ENCODE measurements at regions not wholly inside any gene's neighbourhood (a gene's known extent, or its start where the extent isn't known, plus 50 kb on each side); places are given as distances from the start of the nearest gene placed in this dataset.

DNA sequence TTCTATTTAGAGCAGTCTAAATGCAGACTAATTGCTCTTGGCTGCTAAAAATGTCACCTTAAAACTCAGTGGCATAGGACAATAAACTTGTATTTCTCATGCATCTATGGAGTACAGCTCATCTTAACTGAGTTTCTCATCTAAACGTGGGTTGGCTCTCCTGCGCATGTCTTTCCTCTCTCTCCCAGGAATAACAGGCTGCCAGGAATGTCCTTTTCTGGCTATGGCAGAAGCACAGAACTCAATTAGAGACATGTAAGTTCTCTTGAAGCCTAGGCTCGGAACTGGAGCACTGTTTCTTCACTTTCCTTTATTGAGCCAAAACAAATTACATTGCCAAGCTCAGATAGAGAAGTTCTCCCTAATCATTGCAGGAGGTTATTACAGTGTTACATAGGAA, 722.3 kb upstream of the FLRT2 start:
- no peak overlapping the region for H3K4me3 ChIP-seq
- no peak for DNase-seq (ENCODE audit: low spot score)
- TF ChIP-seq EZH2phosphoT487 (IDR thresholded peaks at IDR 0.05; ENCODE audit: low read depth, severe bottlenecking, unreplicated experiment): no peak
- WGBS (ENCODE audit: low lambda C conversion rate, missing lambda C conversion rate): 87% methylated on average over 3 of the region's 3 CpGs
- H3K4me1 ChIP-seq (ENCODE audit: insufficient read depth): no peaks in the 10 kb centered on the region
- no peaks in the 10 kb centered on the region for H3K9me3 ChIP-seq (ENCODE audit: low read depth)
- H3K27ac ChIP-seq: no peak overlapping the region
- no peak overlapping the region for H2AFZ ChIP-seq
- H3K4me2 ChIP-seq: no peak overlapping the region
- H4K20me1 ChIP-seq (ENCODE audit: insufficient read depth, poor library complexity, severe bottlenecking): no peaks in the 10 kb centered on the region
- H3K36me3 ChIP-seq (replicated peaks; ENCODE audit: insufficient read depth, low read depth): no peaks in the 10 kb centered on the region
- H3K27me3 ChIP-seq: peaks cover 7% of the 10 kb centered on the region
- H3K79me2 ChIP-seq: no peaks in the 10 kb centered on the region
- H3K9me2 ChIP-seq (replicated peaks; ENCODE audit: insufficient read depth): no peaks in the 10 kb centered on the region

DNA sequence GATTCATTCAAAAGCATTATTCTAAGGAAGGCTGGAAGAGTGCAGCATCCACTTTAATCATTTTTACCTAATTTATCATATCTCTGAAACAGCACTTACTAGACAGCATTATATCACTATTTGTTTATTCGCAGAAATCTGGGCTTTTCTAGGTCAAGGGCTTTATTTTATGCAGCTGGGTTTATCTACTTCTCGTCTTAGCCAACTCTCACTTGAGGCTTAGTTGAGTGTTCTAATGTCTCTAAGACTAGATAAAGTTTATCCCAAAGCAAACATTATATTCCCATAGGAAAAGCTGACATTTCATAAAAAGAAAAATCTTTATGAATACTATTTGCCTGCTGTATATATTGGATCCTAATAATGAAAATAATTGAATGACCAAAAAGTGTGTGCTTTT, 720.8 kb upstream of the FLRT2 start:
- peak; percentile 96 for TF ChIP-seq EZH2phosphoT487 (IDR thresholded peaks at IDR 0.05; ENCODE audit: low read depth, severe bottlenecking, unreplicated experiment)
- TF ChIP-seq EZH2 (IDR thresholded peaks at IDR 0.05; ENCODE audit: borderline replicate concordance): no peak
- Histone ChIP-seq H3K36me3 (replicated peaks; ENCODE audit: insufficient read depth, low read depth) (no peaks in the 10 kb centered on the region), H3K9me2 (replicated peaks; ENCODE audit: insufficient read depth) (no peaks in the 10 kb centered on the region), H3K27ac (no peak overlapping the region), H2AFZ (no peak overlapping the region), H3K4me3 (no peak overlapping the region), H3K4me2 (no peak overlapping the region), H3K4me1 (ENCODE audit: insufficient read depth) (no peaks in the 10 kb centered on the region), H3K79me2 (no peaks in the 10 kb centered on the region), H4K20me1 (ENCODE audit: insufficient read depth, poor library complexity, severe bottlenecking) (no peaks in the 10 kb centered on the region), H3K9me3 (ENCODE audit: low read depth) (no peaks in the 10 kb centered on the region), H3K27me3 (peaks cover 7% of the 10 kb centered on the region)
- DNase-seq (ENCODE audit: low spot score): no peak
- 44% methylated on average over 2 of the region's 2 CpGs for whole genome bisulfite sequencing (ENCODE audit: low lambda C conversion rate, missing lambda C conversion rate)

DNA sequence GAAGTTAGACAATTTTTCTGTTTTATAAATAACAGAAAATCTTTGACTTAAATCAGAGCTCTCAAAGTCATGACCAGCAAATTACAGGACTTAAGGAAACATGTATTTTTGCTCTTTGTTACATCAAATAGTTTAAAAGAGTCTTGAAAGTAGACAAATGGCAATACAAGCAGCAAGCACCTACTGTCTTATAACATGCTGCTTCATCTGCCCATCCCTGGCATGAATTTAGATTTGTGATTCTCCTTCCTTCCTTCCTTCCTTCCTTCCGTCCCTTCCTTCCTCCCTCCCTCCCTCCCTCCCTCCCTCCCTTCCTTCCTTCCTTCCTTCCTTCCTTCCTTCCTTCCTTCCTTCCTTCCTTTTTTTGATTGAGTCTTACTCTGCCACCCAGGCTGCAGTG, 715.6 kb upstream of the FLRT2 start:
- no peaks in the 10 kb centered on the region for H3K9me3 ChIP-seq (ENCODE audit: low read depth)
- TF ChIP-seq, protein P1, sequence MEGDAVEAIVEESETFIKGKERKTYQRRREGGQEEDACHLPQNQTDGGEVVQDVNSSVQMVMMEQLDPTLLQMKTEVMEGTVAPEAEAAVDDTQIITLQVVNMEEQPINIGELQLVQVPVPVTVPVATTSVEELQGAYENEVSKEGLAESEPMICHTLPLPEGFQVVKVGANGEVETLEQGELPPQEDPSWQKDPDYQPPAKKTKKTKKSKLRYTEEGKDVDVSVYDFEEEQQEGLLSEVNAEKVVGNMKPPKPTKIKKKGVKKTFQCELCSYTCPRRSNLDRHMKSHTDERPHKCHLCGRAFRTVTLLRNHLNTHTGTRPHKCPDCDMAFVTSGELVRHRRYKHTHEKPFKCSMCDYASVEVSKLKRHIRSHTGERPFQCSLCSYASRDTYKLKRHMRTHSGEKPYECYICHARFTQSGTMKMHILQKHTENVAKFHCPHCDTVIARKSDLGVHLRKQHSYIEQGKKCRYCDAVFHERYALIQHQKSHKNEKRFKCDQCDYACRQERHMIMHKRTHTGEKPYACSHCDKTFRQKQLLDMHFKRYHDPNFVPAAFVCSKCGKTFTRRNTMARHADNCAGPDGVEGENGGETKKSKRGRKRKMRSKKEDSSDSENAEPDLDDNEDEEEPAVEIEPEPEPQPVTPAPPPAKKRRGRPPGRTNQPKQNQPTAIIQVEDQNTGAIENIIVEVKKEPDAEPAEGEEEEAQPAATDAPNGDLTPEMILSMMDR (IDR thresholded peaks at IDR 0.05; ENCODE audit: poor library complexity): no peak
- TF ChIP-seq EZH2phosphoT487 (IDR thresholded peaks at IDR 0.05; ENCODE audit: low read depth, severe bottlenecking, unreplicated experiment) (no peak), EZH2 (IDR thresholded peaks at IDR 0.05; ENCODE audit: borderline replicate concordance) (no peak)
- H4K20me1 ChIP-seq (ENCODE audit: insufficient read depth, poor library complexity, severe bottlenecking): no peaks in the 10 kb centered on the region
- H3K27ac ChIP-seq: no peak overlapping the region
- no peaks in the 10 kb centered on the region for H3K79me2 ChIP-seq
- no peak overlapping the region for H3K4me3 ChIP-seq
- H3K4me1 ChIP-seq (ENCODE audit: insufficient read depth): no peaks in the 10 kb centered on the region
- H3K36me3 ChIP-seq (replicated peaks; ENCODE audit: insufficient read depth, low read depth): no peaks in the 10 kb centered on the region
- no peaks in the 10 kb centered on the region for H3K27me3 ChIP-seq
- WGBS (ENCODE audit: low lambda C conversion rate, missing lambda C conversion rate): no CpG with 5 or more reads among the region's 1 CpG
- DNase-seq (ENCODE audit: low spot score): no peak
- no peak overlapping the region for H2AFZ ChIP-seq
- no peak overlapping the region for H3K4me2 ChIP-seq
- no peaks in the 10 kb centered on the region for H3K9me2 ChIP-seq (replicated peaks; ENCODE audit: insufficient read depth)

DNA sequence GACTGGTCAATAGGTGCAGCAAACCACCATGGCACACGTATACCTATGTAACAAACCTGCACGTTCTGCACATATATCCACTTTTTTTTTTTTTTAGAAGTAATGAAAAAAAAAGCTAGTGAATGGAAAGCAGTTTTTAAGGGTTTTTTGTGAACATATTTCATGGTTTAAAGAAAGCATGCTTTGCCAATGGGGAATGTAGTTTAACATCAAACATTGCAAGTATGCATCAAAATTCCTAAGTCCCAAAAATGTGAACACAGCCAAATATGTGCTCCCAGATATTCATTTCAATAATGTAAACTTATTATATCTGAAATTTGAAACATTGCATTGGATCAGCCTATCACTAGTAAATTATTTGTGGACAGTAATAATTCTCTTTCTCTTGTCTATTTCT, 710.4 kb upstream of the FLRT2 start:
- 98% methylated on average over 2 of the region's 2 CpGs for WGBS (ENCODE audit: low lambda C conversion rate, missing lambda C conversion rate)
- no peak overlapping the region for H3K4me2 ChIP-seq
- no peaks in the 10 kb centered on the region for H3K9me2 ChIP-seq (replicated peaks; ENCODE audit: insufficient read depth)
- no peak overlapping the region for H2AFZ ChIP-seq
- H3K36me3 ChIP-seq (replicated peaks; ENCODE audit: insufficient read depth, low read depth): no peaks in the 10 kb centered on the region
- DNase-seq (ENCODE audit: low spot score): no peak
- no peak overlapping the region for H3K27ac ChIP-seq
- H4K20me1 ChIP-seq (ENCODE audit: insufficient read depth, poor library complexity, severe bottlenecking): no peaks in the 10 kb centered on the region
- H3K9me3 ChIP-seq (ENCODE audit: low read depth): no peaks in the 10 kb centered on the region
- TF ChIP-seq EZH2 (IDR thresholded peaks at IDR 0.05; ENCODE audit: borderline replicate concordance) (no peak), EZH2phosphoT487 (IDR thresholded peaks at IDR 0.05; ENCODE audit: low read depth, severe bottlenecking, unreplicated experiment) (no peak)
- TF ChIP-seq, protein P1 (IDR thresholded peaks at IDR 0.05; ENCODE audit: poor library complexity): no peak
- H3K4me3 ChIP-seq: no peak overlapping the region
- no peaks in the 10 kb centered on the region for H3K4me1 ChIP-seq (ENCODE audit: insufficient read depth)
- no peaks in the 10 kb centered on the region for H3K27me3 ChIP-seq
- H3K79me2 ChIP-seq: no peaks in the 10 kb centered on the region
